Heart right ventricle (tissue), 16 donors: ENCODE measurements at regions not wholly inside any gene's neighbourhood (a gene's known extent, or its start where the extent isn't known, plus 50 kb on each side); places are given as distances from the start of the nearest gene placed in this dataset.

Experiments used
- ATAC-seq, 8 donors: fragments of 200-7000 bp; cut with Tn5 transposase; one replicate each; pipeline ENCODE4 v1.9.1; 2020; ENCODE audit warnings: mild to moderate bottlenecking in 8 of 8, moderate library complexity in 8 of 8, moderate number of reproducible peaks in 1 of 8
- DNase-seq, 2 donors: peaks; one replicate each; pipeline ENCODE4 v3.0.0-alpha.2; 2020
- H3K27ac ChIP-seq, 10 donors: fragments of 200-600 bp; sonication (generic) in 2 of 10; one replicate each; pipeline versions ENCODE4 v1.5.0 to v1.8.0; 2020 to 2022; ENCODE audit warnings: mild to moderate bottlenecking in 3 of 10
- H3K27me3 ChIP-seq, 7 donors: fragments of 200-600 bp; one replicate each; pipeline ENCODE4 v1.8.0; 2021 to 2022; ENCODE audit warnings: mild to moderate bottlenecking in 2 of 7
- H3K36me3 ChIP-seq, 9 donors: fragments of 200-600 bp; sonication (generic) in 1 of 9; one replicate each; pipeline versions ENCODE4 v1.5.0 to v1.8.0; 2020 to 2022; ENCODE audit warnings: mild to moderate bottlenecking in 2 of 9
- H3K4me1 ChIP-seq, 9 donors: fragments of 200-600 bp; sonication (generic) in 1 of 9; one replicate each; pipeline versions ENCODE4 v1.5.0 to v1.8.0; 2020 to 2022; ENCODE audit warnings: mild to moderate bottlenecking in 4 of 9
- H3K4me3 ChIP-seq, 10 donors: fragments of 200-600 bp; sonication (generic) in 2 of 10; one replicate each; pipeline versions ENCODE4 v1.5.0 to v1.8.0; 2020 to 2022; ENCODE audit warnings: mild to moderate bottlenecking in 7 of 10, moderate library complexity in 2 of 10
- H3K9me3 ChIP-seq, 11 donors: fragments of 200-600 bp in 10 of 11; sonication (generic) in 2 of 11; one replicate each; pipeline versions ENCODE4 v1.5.0 to v1.8.0; 2013 to 2022; ENCODE audit warnings: mild to moderate bottlenecking in 2 of 11, control low read depth in 1 of 11, moderate library complexity in 1 of 11
- CTCF ChIP-seq, 9 donors: fragments of 200-600 bp; sonication (generic) in 2 of 9; IDR thresholded peaks; one replicate each; pipeline versions ENCODE4 v1.5.0 to v1.8.0; 2021 to 2022; ENCODE audit warnings: antibody characterized with exemption in 9 of 9, mild to moderate bottlenecking in 5 of 9, moderate library complexity in 1 of 9
- WGBS, 2 donors: extraction: QIAGEN DNeasy Blood & Tissue Kit; methylation state at CpG; one replicate each; pipeline ENCODE4 v1.1.7; 2013; ENCODE audit warnings: inconsistent platforms in 1 of 2; 5-methylcytosine and 5-hydroxymethylcytosine counted together
- intact Hi-C, 10 donors: fragments of 100-400 bp; cut with DNase I; formaldehyde crosslinking; loops; one replicate each; pipeline versions ENCODE4 v1.11.1 to v1.14.2; 2022
- donor health status: Arrhythmogenic right ventricular cardiomyopathy.
- donor health status: ischemic (EF 13 %, LVEDD 7.1; RV severe dilation, severe dysfunction).
- donor health status: healthy with polysubstance abuse.
- donor health status: DM: no; HTN: yes; CAD: no.
- donor health status: DM: no; HTN: no; CAD: no.
- donor health status: ischemic (EF 25% LVEDD 6.9; RV normal size, moderate dysfunction).
- donor health status: ischemic (EF 25% LVEDD 5.7; RV mildly dilated, moderate dysfunction).
- donor health status: healthy.
- donor health status: DM: yes; HTN: yes; CAD: no.
- donor health status: Ischemic cardiomyopathy.
- donor health status: ischemic (EF 35%, LVEDD 5.7; RV mildly dilated, moderate dysfunction).
- donor health status: nonischemic (EF 11% LVEDD 7.7; RV severe dilation, severe dysfunction).
- donor health status: DM: yes; HTN: yes; CAD: no.
- donor health status: PGD.
- donor health status: ischemic (EF 29% LVEDD 5.4; RV normal size, mild dysfunction).
- donor health status: nonischemic (EF 23%, LVEDD 6.1; RV moderate dilation, normal function).

DNA sequence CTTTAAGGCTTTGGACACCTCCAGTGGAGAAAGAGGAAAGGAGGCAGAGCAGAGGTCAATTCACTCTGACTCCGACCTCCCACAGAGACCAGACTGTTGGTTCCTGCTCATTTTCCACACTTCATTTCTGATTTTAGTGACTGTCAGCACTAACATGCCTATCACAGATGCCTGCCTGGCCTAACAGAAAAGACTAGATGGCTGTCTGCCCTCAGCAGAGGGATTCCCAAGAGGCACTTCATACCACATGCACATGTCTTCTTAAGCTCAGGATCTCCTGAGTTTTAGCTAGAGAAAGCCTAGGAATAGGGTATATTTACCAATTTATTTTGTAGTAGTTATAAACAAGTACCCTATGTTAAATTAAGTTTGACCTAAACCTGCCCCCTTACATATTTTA is 336.0 kb downstream of the ENC1 start:
- intact Hi-C loops: no loop called here
- Histone ChIP-seq H3K9me3 (no peaks in the 10 kb centered on the region), H3K27ac (no peak overlapping the region), H3K4me3 (no peak overlapping the region), H3K4me1 (no peaks in the 10 kb centered on the region), H3K36me3 (no peaks in the 10 kb centered on the region), H3K27me3 (no peaks in the 10 kb centered on the region)
- no peak for ATAC-seq
- 65 to 81% methylated on average over 1 of the region's 1 CpG for WGBS, 2 donors
- TF ChIP-seq CTCF (IDR thresholded peaks at IDR 0.05): no peak
- no peak for DNase-seq

GRCh38 chr5:74303578-74303977 is 336.9 kb downstream of the ENC1 start:
- DNase-seq (no peak), ATAC-seq (no peak)
- no peaks in the 10 kb centered on the region for H3K36me3 ChIP-seq
- no peaks in the 10 kb centered on the region for H3K9me3 ChIP-seq
- no peaks in the 10 kb centered on the region for H3K27me3 ChIP-seq
- TF ChIP-seq CTCF (IDR thresholded peaks at IDR 0.05): no peak
- no peaks in the 10 kb centered on the region for H3K4me1 ChIP-seq
- H3K4me3 ChIP-seq: no peak overlapping the region
- H3K27ac ChIP-seq: no peak overlapping the region
- WGBS, 2 donors: 98 to 99% methylated on average over 3 of the region's 3 CpGs
- intact Hi-C loops: no loop called here

GRCh38 chr5:74301576-74301975 is 339.0 kb downstream of the ENC1 start:
- intact Hi-C loops: no loop called here
- no peak overlapping the region for H3K27ac ChIP-seq
- no peak for TF ChIP-seq CTCF (IDR thresholded peaks at IDR 0.05)
- no peaks in the 10 kb centered on the region for H3K27me3 ChIP-seq
- ATAC-seq (no peak), DNase-seq (no peak)
- no peaks in the 10 kb centered on the region for H3K9me3 ChIP-seq
- H3K4me3 ChIP-seq: no peak overlapping the region
- peaks cover 0 to 10% (median 4%) of the 10 kb centered on the region in 9 donors for H3K4me1 ChIP-seq
- no peaks in the 10 kb centered on the region for H3K36me3 ChIP-seq

DNA sequence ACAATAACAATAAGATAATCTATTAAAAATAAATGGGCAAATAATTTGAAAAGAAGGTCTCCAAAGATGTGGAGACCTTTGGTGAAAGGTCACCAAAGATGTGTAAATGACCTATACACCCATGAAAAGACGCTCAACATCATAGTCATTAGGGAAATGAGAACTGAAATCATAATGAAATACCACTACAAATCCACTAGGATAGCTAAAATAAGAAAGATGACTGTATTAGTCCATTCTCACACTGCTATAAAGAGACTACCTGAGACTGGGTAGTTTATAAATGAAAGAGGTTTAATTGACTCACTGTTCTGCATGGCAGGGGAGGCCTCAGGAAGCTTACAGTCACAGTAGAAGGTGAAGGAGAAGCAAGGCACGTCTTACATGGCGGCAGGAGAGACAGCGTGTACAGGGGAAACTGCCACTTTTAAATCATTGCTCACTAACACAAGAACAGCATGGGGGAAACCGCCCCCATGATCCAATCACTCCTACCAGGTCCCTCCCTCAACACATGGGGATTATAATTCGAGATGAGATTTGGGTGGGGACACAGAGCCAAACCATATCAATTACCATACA is 339.6 kb downstream of the ENC1 start:
- TF ChIP-seq CTCF (IDR thresholded peaks at IDR 0.05): no peak
- no peaks in the 10 kb centered on the region for H3K36me3 ChIP-seq
- intact Hi-C loops: no loop called here
- H3K4me1 ChIP-seq: peaks cover 0 to 10% (median 4%) of the 10 kb centered on the region in 9 donors
- no peaks in the 10 kb centered on the region for H3K27me3 ChIP-seq
- H3K9me3 ChIP-seq: no peaks in the 10 kb centered on the region
- DNase-seq (no peak), ATAC-seq (no peak)
- WGBS, 2 donors: 95 to 96% methylated on average over 6 of the region's 6 CpGs
- H3K4me3 ChIP-seq: no peak overlapping the region
- no peak overlapping the region for H3K27ac ChIP-seq
